Head of caudate nucleus (tissue), 42 donors: ENCODE measurements at regions not wholly inside any gene's neighbourhood (a gene's known extent, or its start where the extent isn't known, plus 50 kb on each side); places are given as distances from the start of the nearest gene placed in this dataset.

Experiments
- DNase-seq, 42 donors: peaks; one replicate each; pipeline versions ENCODE4 v3.0.0 to v3.0.0-alpha.2; 2020 to 2021; ENCODE audit warnings: mixed read lengths in 7 of 42
- intact Hi-C: fragments of 100-400 bp; cut with DNase I; formaldehyde crosslinking; loops from one replicate; pipeline ENCODE4 v1.15.0; 2022

- no peak for DNase-seq
- intact Hi-C loops = no loop called here
Measured at GRCh38 chr5:175131432-175131831, 312.6 kb downstream of the DRD1 start.

- intact Hi-C loops = no loop called here
- no peak for DNase-seq
Measured at GRCh38 chr5:175129619-175130018, 314.4 kb downstream of the DRD1 start.

- intact Hi-C loops = no loop called here
- no peak for DNase-seq
Measured at GRCh38 chr5:175129121-175129520, 314.9 kb downstream of the DRD1 start.

GRCh38 chr5:175124821-175125220, 319.2 kb downstream of the DRD1 start:
- intact Hi-C loops = no loop called here

GRCh38 chr5:175124251-175124813, 319.6 kb downstream of the DRD1 start:
- DNase-seq = no peak
- intact Hi-C loops = no loop called here

More at GRCh38 chr5:175124821-175125220, 319.2 kb downstream of the DRD1 start:
- no peak for DNase-seq

- peak in 13 of 42 donors; percentile 12 to 75 (median 41) for DNase-seq
- intact Hi-C loops = no loop called here
Measured at GRCh38 chr5:175123542-175123941, 320.4 kb downstream of the DRD1 start.

- no peak for DNase-seq
- intact Hi-C loops = no loop called here
Measured at GRCh38 chr5:175121457-175121856, 322.5 kb downstream of the DRD1 start.

- no peak for DNase-seq
- intact Hi-C loops = no loop called here
Measured at GRCh38 chr5:175120412-175120811, 323.6 kb downstream of the DRD1 start.

GRCh38 chr5:175118700-175119309, 325.2 kb downstream of the DRD1 start:
- no peak for DNase-seq

GRCh38 chr5:175116466-175117048, 327.4 kb downstream of the DRD1 start:
- peak in 40 of 42 donors; percentile 14 to 84 (median 58) for DNase-seq
- intact Hi-C loops = no loop called here

More at GRCh38 chr5:175118700-175119309, 325.2 kb downstream of the DRD1 start:
- intact Hi-C loops = no loop called here

- no peak for DNase-seq
- intact Hi-C loops = no loop called here
Measured at GRCh38 chr5:175115831-175116230, 328.2 kb downstream of the DRD1 start.

GRCh38 chr5:175113947-175114346, 330.0 kb downstream of the DRD1 start:
- intact Hi-C loops = no loop called here
- no peak for DNase-seq

- intact Hi-C loops = no loop called here
- DNase-seq = no peak
Measured at GRCh38 chr5:175109058-175109755, 334.8 kb downstream of the DRD1 start.

GRCh38 chr5:175107865-175108264, 336.1 kb downstream of the DRD1 start:
- intact Hi-C loops = no loop called here
- DNase-seq = no peak

GRCh38 chr5:175107028-175107588, 336.9 kb downstream of the DRD1 start:
- DNase-seq = no peak
- intact Hi-C loops = no loop called here

GRCh38 chr5:175104677-175105076, 339.3 kb downstream of the DRD1 start:
- DNase-seq = peak in 4 of 42 donors; percentile 36 to 51 (median 47)
- intact Hi-C loops = no loop called here

- DNase-seq = no peak
- intact Hi-C loops = no loop called here
Measured at GRCh38 chr5:175103746-175104145, 340.2 kb downstream of the DRD1 start.

- intact Hi-C loops = no loop called here
- no peak for DNase-seq
Measured at GRCh38 chr5:175102717-175103116, 341.3 kb downstream of the DRD1 start.

- peak in 10 of 42 donors; percentile 9 to 51 (median 28) for DNase-seq
- intact Hi-C loops = no loop called here
Measured at GRCh38 chr5:175098301-175098700, 345.7 kb downstream of the DRD1 start.
